A549 (cell line): ENCODE measurements at regions not wholly inside any gene's neighbourhood (a gene's known extent, or its start where the extent isn't known, plus 50 kb on each side); places are given as distances from the start of the nearest gene placed in this dataset.
A peak's percentile ranks its signal among the peaks of the same experiment; 100 is the strongest.

ENCODE experiments used
- ATAC-seq, 2 experiments: fragments of 200-7000 bp in 1 of 2; fragments of >200 bp in 1 of 2; cut with Nextera tagmentation in 1 of 2; cut with Tn5 transposase in 1 of 2; 3 replicates each; pipeline versions ENCODE4 v1.8.0 to v1.9.1; 2018 to 2020; ENCODE audit warnings: mild to moderate bottlenecking in 1 of 2, moderate library complexity in 1 of 2
- CTCF ChIA-PET: fragments of 300-600 bp; sonication (Branson Sonifier 250); formaldehyde crosslinking; extraction: SDS; loops from one replicate; lab custom pipeline; 2021; ENCODE audit warnings: antibody characterized with exemption, inconsistent platforms; lab: Yijun Ruan, JAX
- POLR2A ChIA-PET: fragments of 350-600 bp; formaldehyde crosslinking; extraction: SDS; loops from one replicate; lab custom pipeline; 2021; ENCODE audit warnings: antibody characterized with exemption, inconsistent platforms; lab: Yijun Ruan, JAX
- DNase-seq, 2 experiments: peaks; one replicate each; pipeline versions ENCODE4 v3.0.0 to v3.0.0-alpha.2; 2011 to 2016; ENCODE audit warnings: low read depth in 1 of 2, low spot score in 1 of 2
- FAIRE-seq: peaks from 2 replicates; lab custom pipeline; 2011; peaks lifted over from hg19 to GRCh38; lab: Jason Lieb, UNC
- H3K27ac ChIP-seq, 2 experiments: fragments of >200 bp; sonication (Bioruptor Twin); formaldehyde crosslinking; 3 replicates each; pipeline ENCODE4 v1.5.1; 2016 to 2017
- H3K4me1 ChIP-seq: fragments of >200 bp; sonication (Bioruptor Twin); formaldehyde crosslinking; 3 replicates; pipeline ENCODE4 v1.6.1; 2016
- H3K4me2 ChIP-seq: fragments of >200 bp; sonication (Bioruptor Twin); formaldehyde crosslinking; 3 replicates; pipeline ENCODE4 v1.6.1; 2016
- H3K4me3 ChIP-seq: fragments of >200 bp; sonication (Bioruptor Twin); formaldehyde crosslinking; 3 replicates; pipeline ENCODE4 v1.5.1; 2016
- H3K9me3 ChIP-seq: fragments of >200 bp; sonication (Bioruptor Twin); formaldehyde crosslinking; 3 replicates; pipeline ENCODE4 v1.6.1; 2016
- BHLHE40 ChIP-seq: IDR thresholded peaks from 2 replicates; pipeline ENCODE4 v1.6.1; 2012; ENCODE audit warnings: low read depth, low read length, inconsistent platforms
- CBX8 ChIP-seq: fragments of 200-600 bp; sonication (generic); IDR thresholded peaks from 2 replicates; pipeline ENCODE4 v1.6.1; 2016
- CEBPB ChIP-seq, 2 experiments: fragments of >200 bp in 1 of 2; sonication (Bioruptor Twin) in 1 of 2; formaldehyde crosslinking in 1 of 2; IDR thresholded peaks; 2 replicates each; pipeline ENCODE4 v1.6.1; 2012 to 2016
- CHD4 ChIP-seq: fragments of 200-600 bp; sonication (generic); IDR thresholded peaks from 2 replicates; pipeline ENCODE4 v1.6.1; 2016; ENCODE audit warnings: antibody characterized with exemption, mild to moderate bottlenecking, borderline replicate concordance
- EHMT2 ChIP-seq: fragments of 200-600 bp; sonication (generic); IDR thresholded peaks from 2 replicates; pipeline ENCODE4 v1.6.1; 2016; ENCODE audit warnings: antibody characterized with exemption, low read depth, mild to moderate bottlenecking, moderate library complexity
- FOSB ChIP-seq: fragments of 250-450 bp; sonication (Bioruptor Pico); IDR thresholded peaks from 2 replicates; pipeline ENCODE4 v1.5.0; 2020; ENCODE audit warnings: mild to moderate bottlenecking, moderate library complexity
- FOSL2 ChIP-seq, 2 experiments: fragments of 450-650 bp in 1 of 2; fragments of >200 bp in 1 of 2; sonication (Bioruptor Twin) in 1 of 2; formaldehyde crosslinking; IDR thresholded peaks; 2 replicates each; pipeline versions ENCODE4 v1.5.0 to v1.6.1; 2016 to 2020; ENCODE audit warnings: mild to moderate bottlenecking in 1 of 2, moderate library complexity in 1 of 2
- HMGXB4 ChIP-seq: fragments of 250-450 bp; sonication (Bioruptor Pico); IDR thresholded peaks from 2 replicates; pipeline ENCODE4 v1.5.0; 2021; ENCODE audit warnings: mild to moderate bottlenecking, moderate library complexity, borderline replicate concordance
- MAFK ChIP-seq: fragments of 450-650 bp; IDR thresholded peaks from 2 replicates; pipeline ENCODE4 v1.6.1; 2014; ENCODE audit not compliant: partially characterized antibody
- MYC ChIP-seq: IDR thresholded peaks from 2 replicates; pipeline ENCODE4 v1.6.1; 2012; ENCODE audit warnings: mild to moderate bottlenecking, inconsistent platforms, low read length, improper control_type of control experiment, borderline replicate concordance
- NFE2L2 ChIP-seq: fragments of 150-350 bp; conservative IDR thresholded peaks from 2 replicates; pipeline ENCODE4 v1.6.1; 2014; ENCODE audit warnings: low read length
- NR3C1 ChIP-seq: fragments of >200 bp; sonication (Bioruptor Twin); formaldehyde crosslinking; IDR thresholded peaks from 3 replicates; pipeline ENCODE4 v1.6.1; 2017
- POLR2AphosphoS2 ChIP-seq: conservative IDR thresholded peaks from 2 replicates; pipeline ENCODE4 v1.6.1; 2012; ENCODE audit warnings: low read length, improper control_type of control experiment, inconsistent platforms
- RARB ChIP-seq: fragments of 250-450 bp; sonication (Bioruptor Pico); IDR thresholded peaks from 2 replicates; pipeline ENCODE4 v1.8.0; 2021; ENCODE audit warnings: mild to moderate bottlenecking, moderate library complexity
- RCOR1 ChIP-seq: fragments of 150-350 bp; IDR thresholded peaks from 2 replicates; pipeline ENCODE4 v1.6.1; 2014; ENCODE audit warnings: antibody characterized with exemption, low read length, low read depth
- REST ChIP-seq: fragments of 200-600 bp; sonication (generic); IDR thresholded peaks from 2 replicates; pipeline ENCODE4 v1.6.1; 2016; ENCODE audit warnings: antibody characterized with exemption, mild to moderate bottlenecking, moderate library complexity
- SREBF2 ChIP-seq: fragments of 450-650 bp; IDR thresholded peaks from 2 replicates; pipeline ENCODE4 v1.6.1; 2014; ENCODE audit warnings: mild to moderate bottlenecking, moderate library complexity
- WGBS: methylation state at CpG from one replicate; pipeline ENCODE4 v1.1.6; 2017; ENCODE audit errors: missing lambda C conversion rate; 5-methylcytosine and 5-hydroxymethylcytosine counted together
- TF ChIP-seq, protein P1 (sequence below): IDR thresholded peaks from 2 replicates; pipeline ENCODE4 v1.6.1; 2012; ENCODE audit warnings: low read depth, borderline replicate concordance
- TF ChIP-seq, protein P2 (sequence below): fragments of >200 bp; sonication (Bioruptor Twin); formaldehyde crosslinking; IDR thresholded peaks from 3 replicates; pipeline ENCODE4 v1.5.1; 2016
- TF ChIP-seq, protein P3 (sequence below): fragments of 250-450 bp; sonication (Bioruptor Pico); IDR thresholded peaks from 2 replicates; pipeline ENCODE4 v1.5.0; 2020; ENCODE audit warnings: low read depth, mild to moderate bottlenecking, moderate library complexity

DNA sequence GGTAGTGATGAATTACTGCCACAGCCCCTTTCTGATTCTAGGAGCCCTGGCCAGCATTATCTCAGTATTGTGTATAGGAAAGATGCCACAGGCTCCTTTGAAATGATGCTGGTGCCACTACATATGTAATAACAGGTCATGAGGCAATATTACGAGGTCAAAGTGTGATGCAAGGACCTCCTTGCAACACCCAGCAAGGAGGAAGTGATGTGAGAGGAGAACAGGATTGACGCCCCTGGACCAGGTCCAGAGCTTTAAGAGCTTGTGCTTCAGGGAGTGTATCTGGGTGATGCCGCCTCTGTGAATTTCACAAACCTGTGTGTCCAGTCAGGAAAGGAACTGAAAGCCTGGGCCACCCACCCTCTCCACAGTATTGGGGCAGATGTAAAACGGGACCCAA, 261.8 kb downstream of the MID1IP1 start:
- ATAC-seq (no peak), FAIRE-seq (no peak), DNase-seq (peak in 1 of 2 experiments; percentile 3)
- Histone ChIP-seq H3K9me3 (no peaks in the 10 kb centered on the region), H3K27ac (no peak overlapping the region), H3K4me3 (no peak overlapping the region), H3K4me1 (no peaks in the 10 kb centered on the region), H3K4me2 (no peak overlapping the region)
- POLR2A ChIA-PET, result no interaction called here
- 5% methylated on average over 4 of the region's 4 CpGs for whole genome bisulfite sequencing
- CTCF ChIA-PET, result no interaction called here
- TF ChIP-seq RARB, result no peak
- TF ChIP-seq POLR2AphosphoS2, result no peak
- TF ChIP-seq HMGXB4 (CRISPR knock-in tag), result no peak
- TF ChIP-seq CEBPB (IDR thresholded peaks at IDR 0.05), result no peak
- TF ChIP-seq FOSB, result no peak
- TF ChIP-seq, protein P1, sequence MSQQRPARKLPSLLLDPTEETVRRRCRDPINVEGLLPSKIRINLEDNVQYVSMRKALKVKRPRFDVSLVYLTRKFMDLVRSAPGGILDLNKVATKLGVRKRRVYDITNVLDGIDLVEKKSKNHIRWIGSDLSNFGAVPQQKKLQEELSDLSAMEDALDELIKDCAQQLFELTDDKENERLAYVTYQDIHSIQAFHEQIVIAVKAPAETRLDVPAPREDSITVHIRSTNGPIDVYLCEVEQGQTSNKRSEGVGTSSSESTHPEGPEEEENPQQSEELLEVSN, result no peak
- TF ChIP-seq REST, result no peak
- TF ChIP-seq MAFK, result no peak

- no peaks in the 10 kb centered on the region for H3K4me1 ChIP-seq
- ATAC-seq (no peak), DNase-seq (no peak)
- POLR2A ChIA-PET, result no interaction called here
- no peak for TF ChIP-seq MYC
- TF ChIP-seq, protein P2, sequence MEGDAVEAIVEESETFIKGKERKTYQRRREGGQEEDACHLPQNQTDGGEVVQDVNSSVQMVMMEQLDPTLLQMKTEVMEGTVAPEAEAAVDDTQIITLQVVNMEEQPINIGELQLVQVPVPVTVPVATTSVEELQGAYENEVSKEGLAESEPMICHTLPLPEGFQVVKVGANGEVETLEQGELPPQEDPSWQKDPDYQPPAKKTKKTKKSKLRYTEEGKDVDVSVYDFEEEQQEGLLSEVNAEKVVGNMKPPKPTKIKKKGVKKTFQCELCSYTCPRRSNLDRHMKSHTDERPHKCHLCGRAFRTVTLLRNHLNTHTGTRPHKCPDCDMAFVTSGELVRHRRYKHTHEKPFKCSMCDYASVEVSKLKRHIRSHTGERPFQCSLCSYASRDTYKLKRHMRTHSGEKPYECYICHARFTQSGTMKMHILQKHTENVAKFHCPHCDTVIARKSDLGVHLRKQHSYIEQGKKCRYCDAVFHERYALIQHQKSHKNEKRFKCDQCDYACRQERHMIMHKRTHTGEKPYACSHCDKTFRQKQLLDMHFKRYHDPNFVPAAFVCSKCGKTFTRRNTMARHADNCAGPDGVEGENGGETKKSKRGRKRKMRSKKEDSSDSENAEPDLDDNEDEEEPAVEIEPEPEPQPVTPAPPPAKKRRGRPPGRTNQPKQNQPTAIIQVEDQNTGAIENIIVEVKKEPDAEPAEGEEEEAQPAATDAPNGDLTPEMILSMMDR, result no peak
- TF ChIP-seq FOSB, result no peak
- TF ChIP-seq, all 56 proteins: peak for 0
- FAIRE-seq, result no peak
- CTCF ChIA-PET, result interaction anchor here (0.7 kb wide), 1 partner anchor 10 kb away, joined by 3 read pairs; no protein-coding TSS in a partner anchor
- Histone ChIP-seq H3K9me3 (no peaks in the 10 kb centered on the region), H3K27ac (no peak overlapping the region), H3K4me2 (no peak overlapping the region), H3K4me3 (no peak overlapping the region)
Observed at GRCh38 chrX:39063702-39064101, 262.4 kb downstream of the MID1IP1 start.

DNA sequence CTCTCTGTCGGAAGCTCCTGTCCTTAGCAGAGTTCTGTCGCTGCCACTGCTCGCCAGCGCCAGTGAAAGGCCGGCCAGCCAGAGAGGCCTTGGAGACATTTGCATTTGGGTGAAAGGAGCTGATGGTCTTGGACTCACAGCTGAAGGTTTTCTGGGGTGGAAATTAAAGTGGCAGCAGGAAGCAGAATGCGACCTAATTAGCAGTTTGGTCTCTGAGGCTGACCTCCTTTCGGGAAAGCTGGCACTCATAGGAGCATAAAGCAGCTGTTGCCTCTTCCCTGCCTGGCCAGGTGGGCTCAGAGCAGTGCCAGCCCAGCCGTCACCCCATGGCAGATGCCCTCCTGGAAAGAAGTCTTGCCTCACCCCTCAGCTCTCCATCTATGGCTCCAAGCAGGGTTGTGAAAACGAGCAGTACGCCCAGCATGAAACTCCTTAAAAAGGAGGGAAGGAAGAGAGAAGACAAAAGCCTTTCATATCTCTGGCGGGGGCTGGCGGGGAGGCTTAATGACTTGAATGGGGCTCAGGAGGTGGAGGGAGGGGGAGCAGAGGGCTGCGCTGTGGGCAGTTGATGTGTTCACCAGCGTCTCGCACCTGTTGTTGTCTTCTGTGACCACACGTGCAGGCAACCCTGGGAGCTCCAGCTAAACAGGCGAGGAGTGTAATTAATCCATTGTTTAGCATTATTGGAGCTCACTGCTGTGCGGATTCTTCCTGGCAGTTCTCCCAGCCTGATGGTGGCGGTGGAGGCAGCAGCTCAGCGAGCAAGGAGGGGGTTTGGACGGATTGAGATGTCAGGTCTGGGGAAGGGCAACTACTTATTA, 264.0 kb downstream of the MID1IP1 start:
- POLR2A ChIA-PET, result no interaction called here
- Histone ChIP-seq H3K9me3 (no peaks in the 10 kb centered on the region), H3K4me2 (no peak overlapping the region), H3K4me3 (no peak overlapping the region), H3K4me1 (no peaks in the 10 kb centered on the region), H3K27ac (no peak overlapping the region)
- FAIRE-seq, result no peak
- CTCF ChIA-PET, result no interaction called here
- no peak for TF ChIP-seq FOSL2 (IDR thresholded peaks at IDR 0.05)
- TF ChIP-seq FOSL2 (CRISPR knock-in tag; IDR thresholded peaks at IDR 0.05), result no peak
- no peak for TF ChIP-seq NFE2L2
- no peak for TF ChIP-seq MYC
- TF ChIP-seq, protein P3, sequence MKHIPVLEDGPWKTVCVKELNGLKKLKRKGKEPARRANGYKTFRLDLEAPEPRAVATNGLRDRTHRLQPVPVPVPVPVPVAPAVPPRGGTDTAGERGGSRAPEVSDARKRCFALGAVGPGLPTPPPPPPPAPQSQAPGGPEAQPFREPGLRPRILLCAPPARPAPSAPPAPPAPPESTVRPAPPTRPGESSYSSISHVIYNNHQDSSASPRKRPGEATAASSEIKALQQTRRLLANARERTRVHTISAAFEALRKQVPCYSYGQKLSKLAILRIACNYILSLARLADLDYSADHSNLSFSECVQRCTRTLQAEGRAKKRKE (CRISPR knock-in tag), result no peak
- TF ChIP-seq EHMT2, result no peak
- TF ChIP-seq CBX8, result no peak
- no peak for TF ChIP-seq CHD4
- TF ChIP-seq NR3C1, result no peak
- TF ChIP-seq RCOR1, result no peak
- no peak for TF ChIP-seq SREBF2
- TF ChIP-seq FOSB, result no peak
- TF ChIP-seq BHLHE40, result no peak
- DNase-seq, result no peak
- ATAC-seq, result no peak
- WGBS, result 43% methylated on average over 18 of the region's 21 CpGs
